ENCODE measurements at regions not wholly inside any gene's neighbourhood (a gene's known extent, or its start where the extent isn't known, plus 50 kb on each side); places are given as distances from the start of the nearest gene placed in this dataset.

DNA sequence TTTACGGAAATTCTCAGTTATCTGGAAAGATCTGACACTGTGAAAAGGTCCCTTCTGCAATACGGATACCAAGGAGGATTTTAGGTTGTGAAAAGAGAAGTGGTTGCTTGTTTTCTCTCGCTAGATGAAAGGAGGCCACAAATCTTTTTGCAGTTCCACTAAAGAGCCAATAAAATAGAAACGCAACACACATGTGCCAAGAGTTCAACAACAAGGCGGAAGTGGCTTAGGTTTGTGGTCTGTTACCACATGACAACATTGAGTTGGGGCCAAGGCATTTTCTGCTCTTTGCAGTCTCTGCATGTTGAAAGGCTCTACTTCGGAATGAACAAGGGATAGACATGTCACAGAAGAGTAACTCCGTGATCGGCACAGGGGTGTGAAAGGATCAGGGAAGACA, 115.7 kb upstream of the OSR1 start:
- DNase-seq = no peak

DNA sequence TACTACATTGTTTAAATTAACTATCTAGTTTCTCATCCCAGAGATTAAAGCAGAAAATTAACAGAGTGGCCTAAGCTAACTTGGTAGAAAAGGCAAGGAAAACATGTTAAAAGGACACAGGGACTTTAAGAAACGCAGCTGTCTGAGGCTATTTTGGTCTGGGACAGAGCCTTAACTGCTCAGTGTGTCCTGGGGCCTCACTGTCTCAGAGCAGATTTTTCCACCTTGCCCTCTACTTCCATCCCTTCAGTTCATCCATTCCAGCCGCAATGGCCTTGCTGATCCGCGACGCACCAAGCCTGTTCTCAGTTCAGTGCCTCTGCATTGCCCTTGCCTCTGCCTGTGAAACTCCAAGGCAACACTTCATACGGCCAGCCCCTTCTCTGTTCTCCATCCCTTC, 114.9 kb upstream of the OSR1 start:
- DNase-seq = no peak

DNA sequence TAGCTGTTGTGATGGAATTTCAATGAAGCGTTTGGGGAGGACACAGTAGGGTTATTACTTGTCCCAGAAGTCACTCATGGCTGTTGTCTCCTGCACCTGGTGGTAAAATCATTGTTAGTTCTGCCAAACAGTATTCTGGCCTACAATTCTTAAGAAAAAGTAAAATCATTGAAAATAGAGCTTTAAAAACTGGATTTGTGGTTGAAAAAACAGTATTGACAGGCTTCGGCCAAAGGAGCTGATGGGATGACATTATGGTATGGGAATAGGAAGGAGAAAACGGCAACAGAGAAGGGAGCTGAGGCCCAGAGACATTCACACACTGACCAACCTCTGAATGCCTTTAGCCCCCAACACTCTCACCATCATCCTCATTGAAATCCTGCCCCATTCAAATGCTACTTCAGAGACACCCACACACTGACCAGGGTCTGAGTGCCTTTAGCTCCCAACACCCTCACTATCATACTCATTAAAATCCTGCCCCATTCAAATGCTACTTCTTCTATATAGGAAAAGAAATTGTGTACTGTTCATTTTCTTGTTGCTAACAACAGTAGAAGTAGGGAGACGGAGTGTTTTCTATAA, 114.1 kb upstream of the OSR1 start:
- DNase-seq = no peak

- DNase-seq = no peak
These were observed 113.1 kb upstream of the OSR1 start for GRCh38 chr2:19471491-19471890.

DNA sequence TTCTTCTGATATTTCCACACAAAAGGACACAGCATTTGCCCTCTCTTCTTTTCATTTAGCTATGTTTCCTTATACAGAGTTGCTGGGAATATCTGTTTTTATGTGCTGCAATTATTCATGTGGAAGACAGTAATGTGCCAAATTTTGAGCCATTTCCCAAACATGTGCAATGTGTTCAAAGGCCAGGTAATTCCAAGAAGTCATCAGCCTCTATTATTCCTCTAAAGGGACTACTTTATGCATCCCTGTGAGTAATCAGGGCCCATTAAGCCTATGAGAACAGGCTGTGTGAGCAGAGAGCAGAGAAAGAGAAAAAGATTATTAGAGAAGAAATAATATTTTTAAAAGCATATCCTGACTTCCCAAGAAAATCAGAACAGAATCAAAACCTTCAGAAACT, 107.6 kb upstream of the OSR1 start:
- no peak for DNase-seq

GRCh38 chr2:19462256-19462645, 103.8 kb upstream of the OSR1 start:
- DNase-seq = no peak

GRCh38 chr2:19461504-19462255, 103.3 kb upstream of the OSR1 start:
- no peak for DNase-seq

GRCh38 chr2:19460761-19461160, 102.3 kb upstream of the OSR1 start:
- DNase-seq = no peak

DNA sequence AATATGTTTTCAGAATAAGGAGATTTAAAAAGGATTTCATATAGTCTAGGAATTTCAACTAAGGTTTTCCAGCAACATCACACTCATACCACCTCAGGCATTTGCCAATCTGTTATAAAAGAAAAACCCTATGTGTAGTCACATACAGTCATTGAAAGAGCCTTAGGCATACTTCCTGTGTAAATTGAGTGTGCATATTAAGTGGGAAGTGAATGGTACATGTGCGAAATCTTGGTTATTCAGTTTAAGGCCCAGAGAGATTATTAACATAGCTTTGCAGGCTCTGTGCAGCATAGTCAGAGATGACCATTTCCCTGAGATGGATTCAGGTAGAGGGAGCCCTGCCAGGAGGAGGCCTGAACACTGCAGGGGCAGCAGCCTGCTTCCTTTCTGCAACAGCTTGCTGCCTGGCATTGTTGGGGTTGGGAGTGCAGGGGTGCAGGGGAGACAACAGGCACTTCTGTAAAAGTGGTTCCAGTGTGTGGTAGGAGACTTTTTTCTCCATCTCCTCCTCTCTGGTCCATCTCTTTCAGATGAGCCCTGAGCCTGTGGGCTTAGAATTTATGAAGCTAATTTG, 100.1 kb upstream of the OSR1 start:
- DNase-seq = no peak

DNA sequence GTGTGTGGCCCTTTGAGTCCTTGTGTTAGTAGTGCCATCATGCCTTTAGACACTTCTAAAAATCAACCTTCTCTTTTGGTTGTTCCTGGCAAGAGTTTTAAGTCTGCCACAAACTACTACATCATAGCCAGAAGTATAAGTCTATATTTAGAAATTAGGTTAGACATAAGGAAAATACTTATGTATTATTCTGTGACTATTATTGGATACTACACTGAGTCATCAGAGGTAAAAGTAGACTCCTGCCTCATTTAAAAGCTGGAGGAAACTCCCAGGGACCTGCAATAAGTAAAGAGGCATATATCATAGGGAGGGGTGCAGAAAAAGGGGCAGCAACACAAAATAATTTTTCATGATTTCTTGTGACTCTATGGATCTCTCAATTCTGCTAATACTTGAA, 99.4 kb upstream of the OSR1 start:
- no peak for DNase-seq

DNA sequence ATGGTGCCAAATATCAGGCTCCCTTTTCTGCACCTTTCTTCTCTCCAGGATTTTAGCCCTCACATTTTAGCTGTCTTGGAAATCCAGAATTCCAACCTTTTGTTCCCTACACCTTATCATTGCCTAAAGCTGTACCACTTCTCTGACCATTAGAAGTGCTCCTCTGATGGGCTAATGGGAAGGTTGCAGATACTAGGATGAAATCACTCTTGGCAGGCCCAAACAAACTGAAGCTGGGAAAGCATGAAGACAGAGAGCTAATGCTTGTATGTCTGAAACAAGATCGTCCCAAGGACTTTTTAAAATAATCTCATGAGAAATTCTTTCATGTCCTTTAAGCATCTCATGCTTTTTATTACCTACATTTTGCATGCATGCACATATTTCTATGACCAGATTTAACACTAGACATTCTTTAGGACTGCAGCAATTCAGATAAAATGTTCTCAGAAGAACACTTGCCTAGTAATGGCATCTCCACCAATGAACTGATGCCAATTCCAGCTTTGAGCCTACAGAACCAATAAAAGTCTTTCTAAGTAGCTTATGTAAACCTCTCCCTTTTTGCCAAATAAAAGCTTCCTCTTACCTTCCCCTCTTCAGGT, 98.4 kb upstream of the OSR1 start:
- no peak for DNase-seq

- DNase-seq = no peak
These were observed 95.7 kb upstream of the OSR1 start for GRCh38 chr2:19454125-19454524.

DNA sequence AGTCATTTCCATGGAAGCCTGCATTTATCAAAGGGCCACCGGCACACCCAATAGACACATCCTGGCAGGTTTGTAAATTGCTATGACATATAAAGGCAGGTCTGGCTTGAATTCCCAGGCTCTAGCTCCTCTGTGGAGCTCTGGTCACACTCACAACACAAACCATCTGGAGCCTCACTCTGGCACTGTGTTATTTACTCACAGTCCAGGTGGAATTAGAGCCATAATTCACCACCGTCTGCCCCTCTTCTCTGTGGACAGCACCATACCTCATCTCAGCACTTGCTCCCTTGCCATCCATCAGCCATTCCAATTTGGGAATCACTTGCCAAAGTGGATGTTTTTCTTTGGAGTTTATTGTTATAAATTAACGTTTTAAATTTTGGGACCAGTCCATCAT, 84.3 kb upstream of the OSR1 start:
- no peak for DNase-seq

GRCh38 chr2:19439081-19439480, 80.7 kb upstream of the OSR1 start:
- no peak for DNase-seq

GRCh38 chr2:19435815-19436214, 77.4 kb upstream of the OSR1 start:
- no peak for DNase-seq

GRCh38 chr2:19434413-19434812, 76.0 kb upstream of the OSR1 start:
- no peak for DNase-seq

DNA sequence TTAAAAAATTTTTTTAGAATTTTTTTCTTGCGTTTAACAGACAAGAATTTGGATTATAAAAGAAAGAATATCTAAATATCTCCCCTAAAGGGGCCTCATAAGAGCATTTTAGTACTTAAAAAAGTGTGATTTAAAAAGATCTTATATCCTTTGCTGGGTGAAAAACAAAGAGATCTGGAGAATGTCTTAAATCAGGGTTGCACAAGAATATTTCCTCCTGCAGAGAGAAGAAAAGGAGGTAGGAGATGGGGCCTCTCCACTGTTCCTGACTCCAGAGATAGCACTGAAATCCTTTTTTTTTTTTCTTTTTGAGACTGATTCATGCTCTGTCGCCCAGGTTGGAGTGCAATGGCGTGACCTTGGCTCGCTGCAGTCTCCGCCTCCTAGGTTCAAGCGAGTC, 68.5 kb upstream of the OSR1 start:
- no peak for DNase-seq

DNA sequence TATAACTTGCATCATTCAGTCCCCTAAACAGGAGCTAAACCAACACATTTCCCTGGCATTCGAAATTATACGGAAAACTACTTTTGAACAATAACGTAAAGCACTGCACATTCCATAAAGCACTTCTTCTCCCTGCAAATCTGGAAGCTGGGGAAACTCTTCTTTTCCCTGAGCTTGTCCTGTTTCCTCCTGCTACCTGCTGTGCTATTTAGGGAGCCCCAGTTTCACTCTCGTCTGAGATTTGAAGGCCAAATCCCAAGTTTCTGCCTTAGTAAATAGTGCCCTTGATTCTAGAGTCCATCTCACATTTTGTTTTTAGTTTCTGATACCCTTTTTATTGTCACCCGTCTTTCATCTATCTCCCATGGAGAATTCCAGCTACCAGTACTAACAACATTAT, 67.7 kb upstream of the OSR1 start:
- no peak for DNase-seq

DNA sequence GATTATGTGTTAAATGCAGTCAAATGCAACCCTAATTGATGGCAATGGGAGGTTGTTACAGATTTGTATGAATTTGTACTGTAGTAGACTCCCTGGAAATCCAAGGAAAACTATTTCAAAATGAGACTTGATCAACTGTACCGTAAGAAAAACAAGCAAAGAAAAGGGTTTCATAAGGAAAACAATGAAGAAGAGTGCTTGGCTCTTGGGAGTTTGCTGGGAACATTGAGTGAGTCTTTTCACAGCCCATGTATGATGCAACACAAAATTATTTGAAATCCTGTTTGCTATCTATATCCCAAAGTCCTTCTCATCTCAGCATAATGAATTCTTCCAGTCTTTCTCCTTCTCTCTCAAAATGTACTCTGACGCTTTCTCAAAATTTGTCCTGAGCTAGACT, 67.0 kb upstream of the OSR1 start:
- DNase-seq = no peak

GRCh38 chr2:19419211-19419880, 60.9 kb upstream of the OSR1 start:
- DNase-seq = no peak

DNA sequence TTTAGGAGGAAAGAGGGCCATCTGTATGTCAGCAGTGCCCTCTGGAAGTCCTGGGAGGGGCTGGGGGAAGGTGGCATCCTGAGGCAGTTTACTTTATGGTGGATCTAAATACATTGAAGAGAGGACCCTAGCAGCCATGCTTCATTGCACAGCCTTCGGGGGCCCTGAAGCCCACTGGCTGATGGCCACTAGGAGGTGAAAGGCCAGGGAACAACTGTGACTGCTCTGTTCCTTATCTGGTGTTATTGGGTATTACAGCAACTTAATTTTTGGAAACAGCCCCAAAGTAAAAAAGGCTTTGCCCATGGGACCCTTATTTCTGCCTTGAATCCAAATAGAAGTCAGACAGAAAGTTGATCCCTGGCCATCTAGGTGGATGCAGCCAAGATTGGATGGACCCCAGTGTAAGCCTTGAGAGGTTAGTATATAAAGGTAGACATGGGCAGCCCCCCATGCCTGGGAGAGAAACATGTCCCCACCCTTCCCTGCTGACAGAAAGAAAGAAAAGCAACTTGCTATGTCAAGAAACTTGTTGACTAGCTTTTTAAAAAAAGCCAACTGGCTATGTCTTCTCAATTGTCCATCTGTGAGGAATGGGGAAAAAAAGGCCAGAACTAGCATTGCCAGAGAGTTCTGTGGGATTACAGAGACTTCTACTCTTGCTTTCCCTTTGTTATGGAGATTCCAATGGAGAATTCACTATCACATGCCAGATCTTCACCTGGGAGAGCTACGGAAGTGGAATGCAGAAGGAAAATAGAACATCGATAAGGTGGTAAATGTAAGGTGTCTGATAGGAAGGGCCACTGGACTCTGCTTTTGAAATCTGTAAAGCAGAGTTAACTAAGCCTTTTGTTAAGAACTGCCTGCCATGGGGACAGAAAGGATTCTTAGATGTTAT, 58.6 kb upstream of the OSR1 start:
- DNase-seq = no peak

- DNase-seq = no peak
These were observed 57.7 kb upstream of the OSR1 start for GRCh38 chr2:19416083-19416482.

- no peak for DNase-seq
These were observed 50.6 kb upstream of the OSR1 start for GRCh38 chr2:19409046-19409445.
